GM18511 (cell line): ENCODE measurements at regions not wholly inside any gene's neighbourhood (a gene's known extent, or its start where the extent isn't known, plus 50 kb on each side); places are given as distances from the start of the nearest gene placed in this dataset.

Experiments used
- ATAC-seq: cut with Tn5 transposase; IDR thresholded peaks from one replicate; pipeline ENCODE4 v1.9.1; 2021; ENCODE audit warnings: mild to moderate bottlenecking, moderate library complexity; ENCODE audit not compliant: unreplicated experiment

GRCh38 chr10:58014436-58014835 is 253.3 kb downstream of the IPMK start:
- no peak for ATAC-seq

GRCh38 chr10:58013406-58013805 is 254.3 kb downstream of the IPMK start:
- ATAC-seq = no peak

GRCh38 chr10:58010073-58010702 is 257.5 kb downstream of the IPMK start:
- ATAC-seq = peak; percentile 47

GRCh38 chr10:58003945-58004344 is 263.7 kb downstream of the IPMK start:
- ATAC-seq = no peak

- no peak for ATAC-seq
Measured at GRCh38 chr10:58001159-58001558, 266.5 kb downstream of the IPMK start.

GRCh38 chr10:57996536-57996935 is 271.2 kb downstream of the IPMK start:
- ATAC-seq = no peak

GRCh38 chr10:57993302-57993701 is 274.4 kb downstream of the IPMK start:
- ATAC-seq = no peak

- no peak for ATAC-seq
Measured at GRCh38 chr10:57992321-57993077, 275.2 kb downstream of the IPMK start.

- peak; percentile 56 for ATAC-seq
Measured at GRCh38 chr10:57988964-57989363, 278.7 kb downstream of the IPMK start.

- no peak for ATAC-seq
Measured at GRCh38 chr10:57987055-57987721, 280.5 kb downstream of the IPMK start.

- no peak for ATAC-seq
Measured at GRCh38 chr10:57986422-57986821, 281.3 kb downstream of the IPMK start.

- no peak for ATAC-seq
Measured at GRCh38 chr10:57983281-57983791, 284.4 kb downstream of the IPMK start.

GRCh38 chr10:57982091-57982490 is 285.6 kb downstream of the IPMK start:
- ATAC-seq = no peak

- ATAC-seq = no peak
Measured at GRCh38 chr10:57979956-57980355, 287.7 kb downstream of the IPMK start.

GRCh38 chr10:57979491-57979890 is 288.2 kb downstream of the IPMK start:
- ATAC-seq = no peak

GRCh38 chr10:57977262-57977661 is 290.4 kb downstream of the IPMK start:
- no peak for ATAC-seq

GRCh38 chr10:57973451-57973850 is 294.2 kb downstream of the IPMK start:
- no peak for ATAC-seq

- no peak for ATAC-seq
Measured at GRCh38 chr10:57972783-57973182, 294.9 kb downstream of the IPMK start.

- no peak for ATAC-seq
Measured at GRCh38 chr10:57968328-57969016, 299.2 kb downstream of the IPMK start.

- ATAC-seq = no peak
Measured at GRCh38 chr10:57964351-57964750, 303.3 kb downstream of the IPMK start.

GRCh38 chr10:57963546-57963945 is 304.1 kb downstream of the IPMK start:
- no peak for ATAC-seq
